HG03460 (cell line): ENCODE measurements at regions not wholly inside any gene's neighbourhood (a gene's known extent, or its start where the extent isn't known, plus 50 kb on each side); places are given as distances from the start of the nearest gene placed in this dataset.
"Not testable (repeated sequence)": the region's sequence is repeated elsewhere in the genome, so short reads cannot be mapped to it uniquely, and the experiment has no call there.

Experiments
- ATAC-seq: cut with Tn5 transposase; IDR thresholded peaks from one replicate; pipeline ENCODE4 v1.9.1; 2021; ENCODE audit not compliant: unreplicated experiment

GRCh38 chr18:45339810-45340550 lies 275.3 kb upstream of the SLC14A2 start:
- ATAC-seq = no peak

GRCh38 chr18:45340884-45341283 lies 274.4 kb upstream of the SLC14A2 start:
- ATAC-seq = no peak

GRCh38 chr18:45341454-45341853 lies 273.8 kb upstream of the SLC14A2 start:
- no peak for ATAC-seq

- ATAC-seq = no peak
These were observed 273.1 kb upstream of the SLC14A2 start for GRCh38 chr18:45342166-45342565.

GRCh38 chr18:45342653-45343052 lies 272.6 kb upstream of the SLC14A2 start:
- ATAC-seq = no peak

GRCh38 chr18:45343365-45343764 lies 271.9 kb upstream of the SLC14A2 start:
- no peak for ATAC-seq

- ATAC-seq = not testable (repeated sequence)
These were observed 270.6 kb upstream of the SLC14A2 start for GRCh38 chr18:45344680-45345079.

- no peak for ATAC-seq
These were observed 266.3 kb upstream of the SLC14A2 start for GRCh38 chr18:45349019-45349418.

- ATAC-seq = no peak
These were observed 265.8 kb upstream of the SLC14A2 start for GRCh38 chr18:45349467-45349866.

GRCh38 chr18:45350404-45351156 lies 264.7 kb upstream of the SLC14A2 start:
- ATAC-seq = no peak

- ATAC-seq = no peak
These were observed 262.4 kb upstream of the SLC14A2 start for GRCh38 chr18:45352874-45353273.

GRCh38 chr18:45353530-45353929 lies 261.7 kb upstream of the SLC14A2 start:
- no peak for ATAC-seq

GRCh38 chr18:45355944-45356520 lies 259.2 kb upstream of the SLC14A2 start:
- ATAC-seq = no peak

- ATAC-seq = no peak
These were observed 257.4 kb upstream of the SLC14A2 start for GRCh38 chr18:45357686-45358470.

GRCh38 chr18:45359275-45360009 lies 255.8 kb upstream of the SLC14A2 start:
- ATAC-seq = no peak

- ATAC-seq = no peak
These were observed 254.0 kb upstream of the SLC14A2 start for GRCh38 chr18:45361125-45361851.

- ATAC-seq = no peak
These were observed 252.1 kb upstream of the SLC14A2 start for GRCh38 chr18:45363196-45363595.

GRCh38 chr18:45365835-45366234 lies 249.4 kb upstream of the SLC14A2 start:
- ATAC-seq = no peak

GRCh38 chr18:45370255-45371010 lies 244.8 kb upstream of the SLC14A2 start:
- ATAC-seq = no peak
